NOMO-1 treated with dmso at 0.1 percent for 144 hours (cell line): ENCODE measurements at regions not wholly inside any gene's neighbourhood (a gene's known extent, or its start where the extent isn't known, plus 50 kb on each side); places are given as distances from the start of the nearest gene placed in this dataset.
"Not testable (repeated sequence)": the region's sequence is repeated elsewhere in the genome, so short reads cannot be mapped to it uniquely, and the experiment has no call there.

ENCODE experiments used
- DNase-seq: peaks from one replicate; lab custom pipeline; 2025; ENCODE audit not compliant: unreplicated experiment; lab: John Stamatoyannopoulos, UW

DNA sequence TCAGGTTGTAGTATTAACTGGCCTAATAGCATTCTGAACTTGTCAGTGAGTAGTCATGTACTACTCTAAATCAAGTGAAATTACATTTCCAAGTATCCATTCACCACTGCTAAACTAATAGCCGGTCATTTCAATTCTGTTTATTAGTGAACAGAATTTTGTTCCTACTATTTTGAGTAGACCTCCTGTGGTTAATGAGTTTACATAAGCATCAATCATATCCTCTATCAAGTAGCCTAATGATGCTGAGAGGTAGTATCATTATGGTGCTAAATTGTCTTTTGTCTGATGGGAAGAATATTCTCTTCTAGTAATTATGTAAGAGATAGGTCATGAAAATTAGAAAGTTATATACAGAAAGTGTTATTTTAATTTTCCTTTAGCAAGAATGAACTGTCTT is 602.8 kb downstream of the KCNT2 start:
- DNase-seq: no peak

DNA sequence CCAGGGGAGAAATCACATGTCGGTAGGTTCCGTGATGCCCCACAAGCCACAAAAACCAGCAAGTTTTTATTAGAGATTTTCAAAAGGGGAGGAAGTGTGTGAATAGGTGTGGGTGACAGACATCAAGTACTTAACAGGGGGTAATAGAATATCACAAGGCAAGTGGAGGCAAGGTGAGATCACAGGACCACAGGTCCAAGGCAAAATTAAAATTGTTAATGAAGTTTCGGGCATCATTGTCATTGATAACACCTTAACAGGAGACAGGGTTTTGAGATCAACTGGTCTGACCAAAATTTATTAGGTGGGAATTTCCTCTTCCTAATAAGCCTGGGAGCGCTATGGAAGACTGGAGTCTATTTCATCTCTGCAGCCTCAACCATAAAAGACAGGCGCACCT is 603.9 kb downstream of the KCNT2 start:
- not testable (repeated sequence) for DNase-seq

DNA sequence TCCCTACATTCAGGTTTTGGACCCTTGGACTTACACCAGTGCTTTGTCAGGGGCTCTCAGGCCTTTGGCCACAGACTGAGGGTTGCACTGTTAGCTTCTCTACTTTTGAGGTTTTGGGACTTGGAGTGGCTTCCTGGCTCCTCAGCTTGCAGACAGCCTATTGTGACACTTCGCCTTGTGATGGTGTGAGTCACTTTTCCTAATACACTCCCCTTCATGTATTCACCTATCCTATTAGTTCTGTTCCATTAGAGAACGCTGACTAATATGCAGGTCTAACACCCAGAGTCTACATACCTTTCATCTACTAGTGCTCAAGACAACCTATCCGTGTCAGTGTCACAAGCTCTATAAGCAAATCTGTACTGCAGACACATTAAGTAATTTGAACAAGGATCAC is 605.3 kb downstream of the KCNT2 start:
- DNase-seq: no peak

DNA sequence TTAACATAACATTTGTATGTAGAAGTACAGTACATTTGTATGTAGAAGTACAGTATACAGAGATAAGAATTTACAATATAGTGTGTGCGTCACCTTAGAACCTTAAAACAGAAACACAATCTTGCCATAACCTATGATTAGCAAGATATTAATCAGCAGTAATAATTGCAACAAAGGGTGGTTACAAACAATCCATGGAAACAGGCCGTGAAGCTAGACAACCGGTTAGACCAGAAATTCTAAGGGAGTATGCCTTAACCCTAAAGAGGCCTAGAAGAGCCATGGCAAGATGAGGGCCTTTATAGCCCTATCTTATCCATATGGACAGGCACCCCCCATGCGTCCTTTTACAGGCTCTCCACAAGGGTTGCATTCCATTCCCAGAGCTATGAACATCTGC is 605.9 kb downstream of the KCNT2 start:
- not testable (repeated sequence) for DNase-seq

DNA sequence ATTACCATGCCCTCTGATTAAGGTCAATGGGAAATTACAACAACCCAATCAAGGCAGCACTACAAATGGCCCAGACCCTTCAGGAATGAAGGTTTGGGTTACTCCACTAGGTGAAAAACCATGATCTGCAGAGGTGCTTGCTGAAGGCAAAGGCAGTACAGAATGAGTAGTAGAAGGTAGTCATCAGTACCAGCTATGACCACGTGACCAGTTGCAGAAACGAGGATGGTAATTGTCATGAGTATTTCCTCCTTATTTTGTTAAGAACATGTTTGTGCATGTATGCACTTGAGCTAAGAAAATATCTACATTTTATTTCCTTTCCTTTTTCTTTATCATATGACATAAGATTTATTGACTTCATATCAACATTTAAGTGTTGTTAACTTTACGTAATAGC is 607.1 kb downstream of the KCNT2 start:
- no peak for DNase-seq

DNA sequence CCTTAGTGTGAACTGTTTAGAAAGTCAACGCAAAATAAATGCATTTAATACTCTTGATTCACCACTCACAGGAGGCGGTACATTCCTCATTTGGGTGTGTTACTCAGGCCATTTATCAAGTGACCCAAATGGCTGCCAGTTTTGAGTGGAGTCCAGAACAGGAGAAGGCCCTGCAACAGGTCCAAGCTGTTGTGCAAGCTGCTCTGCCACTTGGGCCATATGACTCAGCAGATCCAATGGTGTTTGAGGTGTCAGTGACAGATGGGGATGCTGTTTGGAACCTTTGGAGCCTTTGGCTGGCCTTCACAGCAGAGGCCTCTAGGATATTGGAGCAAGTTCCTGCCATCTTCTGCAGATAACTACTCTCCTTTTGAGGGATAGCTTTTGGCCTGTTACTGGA is 609.2 kb downstream of the KCNT2 start:
- DNase-seq: no peak

DNA sequence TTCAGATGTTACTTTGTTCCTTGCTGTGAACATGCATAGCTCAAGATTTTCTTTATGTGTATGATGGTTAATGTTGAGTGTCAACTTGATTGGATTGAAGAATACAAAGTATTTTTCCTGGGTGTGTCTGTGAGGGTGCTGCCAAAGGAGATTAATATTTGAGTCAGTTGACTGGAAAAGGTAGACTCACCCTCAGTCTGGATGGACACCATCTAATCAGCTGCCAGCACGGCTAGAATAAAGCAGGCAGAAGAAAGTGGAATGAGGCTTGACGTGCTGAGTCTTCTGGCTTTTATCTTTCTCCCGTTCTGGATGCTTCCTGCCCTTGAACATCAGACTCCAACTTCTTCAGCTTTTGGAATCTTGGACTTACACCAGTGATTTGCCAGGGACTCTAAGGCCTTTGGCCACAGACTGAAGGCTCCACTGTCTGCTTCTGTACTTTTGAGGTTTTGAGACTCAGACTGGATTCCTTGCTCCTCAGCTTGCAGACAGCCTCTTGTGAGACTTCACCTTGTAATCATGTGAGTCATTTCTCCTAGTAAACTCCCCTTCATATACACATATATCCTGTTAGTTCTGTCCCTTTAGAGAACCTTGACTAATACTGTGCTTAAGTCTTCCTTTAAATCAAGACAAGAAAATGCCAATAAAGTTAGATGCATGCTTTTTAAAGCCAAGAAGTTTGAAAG is 626.6 kb downstream of the KCNT2 start:
- no peak for DNase-seq

DNA sequence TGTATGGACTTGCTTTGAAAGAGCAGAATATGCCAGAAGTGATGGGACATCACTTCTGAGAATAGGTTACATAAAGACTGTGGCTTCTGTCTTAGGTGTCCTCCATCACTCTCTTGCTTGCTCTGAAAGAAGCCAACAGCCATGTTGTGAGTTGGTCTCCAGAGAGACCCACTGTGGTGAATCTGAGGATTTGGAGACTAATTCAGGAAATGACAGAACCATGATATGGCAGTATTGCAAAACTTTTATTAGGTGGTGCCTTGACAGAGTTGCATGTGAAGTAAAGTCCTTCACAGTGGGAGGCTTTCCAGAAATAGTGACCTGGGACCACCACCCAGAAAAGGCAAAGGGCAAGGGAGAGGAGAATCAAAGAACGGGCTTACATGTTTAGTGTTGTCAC is 628.6 kb downstream of the KCNT2 start:
- DNase-seq: no peak

DNA sequence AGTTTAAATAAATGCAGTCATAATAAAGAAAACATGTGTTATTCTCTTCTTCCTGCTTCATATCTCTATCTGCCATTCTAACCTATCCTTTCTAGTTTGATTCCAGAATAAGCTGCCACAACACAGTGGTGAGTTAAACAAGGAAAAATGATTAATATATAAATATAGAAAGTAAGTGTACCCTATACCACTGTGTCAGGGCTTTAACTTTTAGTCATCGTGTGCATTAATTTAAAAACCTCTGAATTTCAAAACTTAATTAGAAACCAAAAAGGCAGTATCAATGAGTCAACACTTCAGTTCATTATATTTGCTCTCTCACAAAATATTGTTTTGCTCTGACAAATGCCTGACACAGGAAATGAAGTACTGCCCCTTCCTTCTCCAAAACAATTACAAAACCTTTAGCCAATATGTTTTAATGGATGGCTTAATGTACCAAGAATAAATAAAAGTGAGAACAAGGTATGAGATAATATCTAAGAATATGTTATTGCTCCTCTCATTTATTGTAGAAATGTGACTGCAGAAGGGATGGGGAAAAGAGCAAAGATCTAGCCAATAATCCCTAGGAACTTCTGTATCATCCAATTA is 634.8 kb downstream of the KCNT2 start:
- no peak for DNase-seq

DNA sequence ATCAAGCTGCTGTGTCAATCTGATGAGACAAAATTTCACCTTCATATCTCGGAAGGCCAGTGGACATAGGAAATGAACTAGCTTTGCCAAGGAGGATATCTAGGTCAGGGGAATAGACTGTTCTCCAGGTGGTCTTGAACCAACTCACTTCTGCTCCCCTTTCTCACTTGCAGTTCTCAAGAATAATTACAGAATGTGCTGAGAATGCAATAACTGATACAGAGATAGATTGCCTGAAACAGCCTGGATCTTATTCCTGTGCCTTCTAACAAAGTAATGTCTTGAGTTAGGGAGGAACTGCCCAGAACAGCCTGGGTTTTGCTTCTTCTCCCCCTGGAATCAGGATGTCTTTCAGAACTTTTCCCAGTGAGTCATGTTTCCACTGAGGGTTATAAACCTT is 636.7 kb downstream of the KCNT2 start:
- DNase-seq: no peak

DNA sequence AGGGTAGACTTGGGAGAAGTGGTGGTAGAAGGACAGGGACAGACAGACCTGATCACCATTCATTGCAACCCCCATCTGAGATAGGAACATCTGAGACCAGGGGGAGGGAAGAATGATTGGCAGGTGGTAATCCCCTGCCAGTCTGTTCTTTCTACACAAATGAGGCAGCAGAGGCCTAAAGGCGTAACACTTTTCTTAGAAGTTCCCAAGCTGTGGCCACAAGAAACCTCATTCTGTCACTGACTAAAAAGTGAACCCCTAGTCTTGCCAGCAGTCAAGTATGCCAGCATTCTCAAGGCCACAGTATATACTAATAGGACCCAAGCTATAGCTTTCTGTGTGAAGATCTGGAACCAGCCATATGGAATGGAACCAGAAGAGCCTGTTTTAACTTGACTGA is 638.0 kb downstream of the KCNT2 start:
- DNase-seq: no peak

DNA sequence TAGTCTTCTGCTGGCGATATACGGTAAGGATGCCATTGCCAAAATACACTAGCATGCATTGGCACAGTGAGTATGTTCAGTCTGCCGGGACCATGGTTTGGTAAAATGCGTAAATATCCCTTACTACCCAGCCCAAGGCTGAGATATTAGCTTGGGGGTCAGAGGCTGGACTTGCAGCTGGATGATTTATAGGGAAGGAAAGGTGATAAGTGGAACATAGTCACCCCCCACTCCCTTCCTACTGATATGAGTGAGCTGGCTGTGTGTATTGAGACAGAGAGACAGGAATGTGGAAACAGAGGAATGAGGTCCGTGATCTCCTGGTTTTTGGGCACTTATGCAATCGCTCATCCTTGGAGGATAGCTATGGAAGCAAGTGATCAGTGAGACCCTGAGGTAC is 642.8 kb downstream of the KCNT2 start:
- no peak for DNase-seq

DNA sequence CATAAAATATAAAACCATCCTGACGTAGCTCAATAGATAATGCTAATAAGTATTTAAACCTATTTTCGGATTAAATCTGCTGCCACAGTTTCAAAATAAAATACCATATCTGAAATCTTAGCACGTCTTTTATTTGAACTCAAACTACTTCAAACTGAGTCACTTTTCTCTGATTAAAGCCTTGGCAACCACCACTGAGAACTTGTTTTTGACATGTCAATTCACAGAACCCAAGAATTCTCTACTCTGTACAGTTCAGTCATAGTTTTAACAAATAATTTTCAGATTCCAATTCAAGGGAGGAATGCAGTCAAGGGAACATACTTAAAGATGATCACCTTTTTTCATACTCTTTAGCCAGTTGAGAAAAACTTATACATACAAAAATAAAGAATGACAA is 643.2 kb downstream of the KCNT2 start:
- DNase-seq: no peak

DNA sequence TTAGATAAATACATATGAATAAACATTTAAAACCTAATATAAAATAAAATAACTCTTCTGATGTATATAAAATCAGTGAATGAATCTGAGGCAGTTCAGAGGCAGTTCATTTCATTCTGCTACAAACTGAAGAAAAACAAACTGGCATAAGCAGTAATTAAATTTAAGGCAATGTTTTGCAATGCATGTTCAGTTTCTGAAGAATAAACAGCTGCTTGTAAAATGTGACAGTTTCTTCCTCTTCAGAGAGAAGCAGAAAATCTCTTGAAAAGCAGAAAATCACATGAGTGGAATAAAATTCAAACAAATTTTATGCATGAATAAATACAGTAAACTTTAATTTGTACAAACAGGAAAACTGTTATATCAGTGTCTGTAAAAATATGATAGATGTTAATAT is 643.7 kb downstream of the KCNT2 start:
- DNase-seq: no peak

DNA sequence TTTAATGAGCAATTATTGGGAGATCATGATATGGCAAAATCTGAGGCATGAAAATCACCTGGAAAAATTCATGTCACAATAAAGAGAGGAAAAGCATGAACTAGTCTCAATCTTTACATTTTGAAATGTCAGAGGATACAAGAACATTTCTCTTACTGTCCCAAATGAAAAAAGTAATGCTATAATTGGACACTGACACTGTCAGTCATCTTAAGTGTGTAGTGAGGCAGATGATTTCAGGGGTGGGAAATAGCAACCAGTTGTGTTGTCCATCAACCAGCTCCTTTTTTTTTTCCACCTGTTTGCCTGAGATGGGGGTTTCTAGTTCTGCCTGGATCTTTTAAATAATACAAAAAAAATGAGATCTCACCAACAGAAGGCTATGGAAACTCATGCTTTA is 646.2 kb downstream of the KCNT2 start:
- no peak for DNase-seq

DNA sequence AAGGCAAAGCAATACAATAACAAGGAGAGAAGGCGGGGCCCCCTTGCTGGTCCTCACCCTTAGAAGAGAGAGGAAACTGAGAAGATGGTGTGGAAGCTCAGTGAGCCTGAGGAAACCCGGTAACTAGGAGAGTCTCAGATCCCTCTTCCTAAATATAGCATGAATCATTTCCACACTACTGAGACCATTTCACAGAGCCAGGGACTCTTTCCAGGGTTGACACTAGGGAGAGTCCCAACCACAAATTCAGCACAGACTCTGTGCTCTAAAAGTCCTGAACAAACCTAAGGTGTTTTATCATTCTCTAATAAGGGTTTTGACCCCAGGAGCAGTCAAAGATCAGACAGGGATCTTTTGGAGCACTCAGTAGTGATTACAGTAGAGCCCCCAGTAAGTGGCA is 647.7 kb downstream of the KCNT2 start:
- no peak for DNase-seq

DNA sequence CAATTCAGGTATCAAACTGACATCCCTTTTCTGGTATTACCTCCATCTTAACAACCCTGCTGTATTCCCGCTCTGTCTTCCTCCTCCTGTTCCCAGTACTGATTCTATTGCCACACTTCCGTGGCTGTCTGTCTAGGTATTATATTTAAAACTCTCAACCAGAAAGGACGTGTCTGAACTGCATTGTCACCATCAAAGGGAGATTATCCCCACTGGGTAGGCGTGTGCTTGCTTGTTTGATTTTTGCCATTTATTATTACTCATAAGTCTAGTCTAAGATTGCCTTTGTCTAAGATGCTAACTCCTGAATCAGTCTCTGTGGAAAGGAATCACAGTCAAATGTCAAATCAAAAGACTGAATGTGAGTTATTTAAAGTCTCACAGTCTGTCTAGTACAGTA is 650.1 kb downstream of the KCNT2 start:
- DNase-seq: no peak

DNA sequence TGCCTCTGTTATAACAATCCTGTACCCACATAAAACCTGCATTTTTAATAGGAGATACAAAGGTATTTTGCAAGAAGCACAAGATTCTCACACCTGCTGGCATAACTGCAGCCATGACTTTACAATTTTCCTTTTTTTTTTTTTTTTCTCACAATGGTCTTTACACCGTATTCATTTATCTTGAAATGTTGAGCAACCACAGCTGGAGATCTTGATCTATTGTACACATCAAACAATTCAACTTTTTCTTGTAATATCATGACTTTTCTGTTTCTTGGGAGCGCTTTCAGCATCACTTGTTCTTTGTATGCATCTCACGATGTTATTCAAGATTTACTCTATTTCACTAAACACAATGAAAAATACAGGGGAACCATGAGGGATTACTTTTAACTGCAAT is 651.4 kb downstream of the KCNT2 start:
- no peak for DNase-seq

DNA sequence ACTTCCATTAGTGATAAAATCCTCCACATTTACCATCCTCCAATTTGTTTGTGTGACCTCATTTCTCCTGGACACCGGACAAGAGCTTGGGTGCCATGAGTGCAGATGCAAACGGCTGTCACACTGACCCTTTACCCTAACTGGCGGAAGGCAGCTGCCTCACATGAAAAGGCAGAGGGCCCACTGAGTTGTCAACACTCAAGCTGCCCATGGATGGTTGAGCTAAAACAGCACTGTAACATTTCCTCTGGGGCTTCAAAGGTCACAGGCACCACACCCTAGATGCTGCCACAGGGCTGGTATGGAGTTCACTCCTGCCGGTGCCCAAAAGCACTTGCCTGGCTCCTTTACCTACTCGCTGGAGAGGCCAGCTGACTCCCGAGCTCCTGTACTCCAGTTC is 653.4 kb downstream of the KCNT2 start:
- DNase-seq: no peak

DNA sequence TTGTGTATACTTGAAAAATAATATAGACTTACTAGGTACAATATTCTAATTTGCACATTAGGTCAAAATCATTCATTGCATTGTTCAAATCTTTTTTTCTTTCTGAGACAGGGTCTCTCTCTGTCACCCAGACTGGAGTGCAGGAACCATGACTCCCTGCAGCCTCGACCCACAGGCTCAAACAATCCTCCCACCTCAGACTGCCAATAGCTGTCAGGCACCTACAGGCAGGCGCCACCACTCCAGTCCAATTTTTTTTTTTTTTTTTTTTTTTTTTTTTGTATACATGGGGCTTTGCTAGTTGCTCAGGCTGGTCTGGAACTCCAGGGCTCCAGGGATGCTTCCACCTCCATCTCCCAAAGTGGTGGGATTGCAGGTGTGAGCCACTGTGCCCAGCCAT is 656.9 kb downstream of the KCNT2 start:
- no peak for DNase-seq

DNA sequence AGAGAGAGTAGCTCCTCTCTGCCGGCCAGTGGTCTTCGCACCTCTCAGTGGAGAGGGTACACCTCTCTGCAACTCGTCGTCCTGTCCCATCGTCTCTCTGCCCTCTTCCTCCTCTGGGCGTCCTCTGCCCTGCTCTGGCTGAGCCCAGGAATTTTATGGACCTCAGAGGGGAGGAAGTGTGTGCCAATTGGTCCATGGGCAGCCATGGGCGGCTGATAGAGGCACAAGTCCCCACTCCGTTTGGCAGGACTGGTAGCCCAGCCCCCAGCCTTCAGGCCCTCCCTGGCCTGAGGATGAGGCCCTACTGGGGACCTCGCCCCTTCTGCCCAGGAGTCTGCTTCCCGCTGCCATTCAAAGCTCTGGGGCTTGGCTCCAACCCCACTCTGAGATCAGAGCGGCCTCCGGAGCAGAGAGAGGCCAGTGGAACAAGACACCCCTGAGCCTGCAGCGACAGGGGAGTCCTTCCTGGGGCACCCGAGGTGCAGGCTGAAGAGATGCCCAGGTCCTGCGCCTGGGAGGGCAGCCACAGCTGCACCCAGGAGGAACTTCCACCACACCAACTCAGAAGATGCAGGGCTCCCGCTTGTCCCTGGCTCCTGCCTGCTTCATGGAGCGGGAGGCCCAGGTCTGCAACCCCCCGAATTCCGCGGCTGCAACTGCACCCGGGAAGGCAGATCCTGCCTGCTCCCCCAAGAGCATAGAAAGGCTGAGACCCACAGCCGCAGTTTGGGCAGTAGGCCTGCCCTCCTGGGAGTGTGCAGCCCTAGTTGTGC is 659.9 kb downstream of the KCNT2 start:
- DNase-seq: no peak

DNA sequence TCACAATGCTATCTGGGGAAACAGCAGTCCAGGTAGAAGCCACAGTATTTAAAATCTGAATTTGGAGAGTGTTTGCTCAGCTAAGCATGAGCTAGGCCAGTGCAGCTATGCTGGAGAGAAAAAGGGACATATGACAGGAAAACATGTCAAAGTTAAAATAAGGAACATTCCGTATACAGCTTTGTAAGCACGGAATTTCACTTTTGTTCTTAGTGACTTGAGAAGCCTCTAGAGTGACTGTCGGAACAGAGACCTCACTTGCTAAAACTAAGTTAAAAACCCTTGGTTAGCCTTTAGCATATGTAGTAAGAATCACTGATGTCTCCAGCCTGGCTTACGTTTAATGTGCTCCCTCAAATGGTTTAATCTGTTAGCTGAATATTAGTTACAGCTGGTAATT is 661.7 kb downstream of the KCNT2 start:
- no peak for DNase-seq

DNA sequence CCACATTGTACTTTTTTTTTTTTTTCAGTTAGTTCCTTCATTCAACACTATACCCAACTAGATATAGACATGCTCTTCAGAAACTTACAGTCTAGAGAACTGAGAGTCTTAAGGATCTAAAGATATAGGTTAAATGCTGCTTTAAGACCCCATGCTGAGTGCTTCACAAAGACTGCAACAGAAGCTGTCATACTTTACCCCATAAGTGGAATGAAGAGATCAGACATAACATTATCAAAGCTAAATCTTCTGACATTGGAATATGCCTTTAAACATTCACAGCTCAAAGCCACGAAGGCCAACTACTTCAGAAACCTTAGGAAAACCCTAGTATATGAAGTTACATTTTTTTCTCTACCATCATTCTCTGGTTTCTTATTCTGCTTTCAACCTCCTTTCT is 666.4 kb downstream of the KCNT2 start:
- no peak for DNase-seq
